ENCODE measurements at regions not wholly inside any gene's neighbourhood (a gene's known extent, or its start where the extent isn't known, plus 50 kb on each side); places are given as distances from the start of the nearest gene placed in this dataset.
"Not testable (repeated sequence)": the region's sequence is repeated elsewhere in the genome, so short reads cannot be mapped to it uniquely, and the experiment has no call there.

DNA sequence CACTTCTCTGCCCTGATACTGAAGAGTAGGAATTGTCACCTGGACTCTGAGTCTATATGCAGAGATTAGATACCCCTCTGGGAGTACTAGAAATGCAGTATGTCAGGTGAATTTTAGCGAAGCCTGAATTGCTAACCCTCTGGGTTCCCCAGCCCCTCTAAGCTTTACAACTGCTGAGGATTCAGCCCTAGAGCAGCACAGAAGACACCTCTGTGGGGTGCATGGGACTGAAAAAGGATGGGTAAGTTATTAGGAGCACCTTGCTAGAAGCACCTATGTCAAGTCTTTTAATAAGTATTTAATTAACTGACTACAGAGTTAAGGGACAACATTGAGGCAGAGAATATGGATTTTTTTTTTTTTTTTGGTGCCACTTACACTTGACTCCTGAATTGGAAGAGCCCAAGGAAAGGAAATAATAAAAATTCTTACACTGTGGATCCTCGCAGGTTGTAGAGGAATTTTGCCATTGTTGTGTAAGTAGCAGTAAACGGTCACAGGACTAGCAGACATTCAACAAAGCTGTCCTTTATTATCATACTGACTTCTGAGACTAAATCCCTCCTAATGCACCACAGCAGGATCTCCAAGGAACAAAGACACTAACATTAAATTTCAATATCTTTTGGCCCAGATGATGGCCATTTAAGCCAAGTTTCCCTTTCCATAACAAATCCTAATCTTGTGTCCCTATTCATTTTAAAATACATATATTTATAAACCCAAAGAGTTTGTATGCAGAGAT, 253.2 kb downstream of the ANKRD50 start:
- no peak for DNase-seq

DNA sequence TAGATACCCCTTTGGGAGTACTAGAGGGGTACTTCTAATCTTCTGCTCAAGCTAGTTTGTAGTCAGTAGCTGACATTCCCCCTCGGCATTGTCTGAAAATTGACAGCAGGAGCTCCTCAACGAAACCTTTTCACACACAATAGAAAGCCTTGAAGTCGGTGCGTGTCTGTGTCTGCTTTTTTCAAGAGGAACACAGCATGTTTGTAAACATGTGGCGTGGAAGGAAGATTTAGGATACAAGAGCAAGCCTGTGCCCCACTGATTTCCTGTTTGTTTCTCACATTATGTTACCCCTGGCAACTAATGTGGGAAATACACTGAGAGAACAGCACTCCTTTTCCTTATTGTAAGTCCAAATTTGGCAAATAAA, 252.6 kb downstream of the ANKRD50 start:
- no peak for DNase-seq

DNA sequence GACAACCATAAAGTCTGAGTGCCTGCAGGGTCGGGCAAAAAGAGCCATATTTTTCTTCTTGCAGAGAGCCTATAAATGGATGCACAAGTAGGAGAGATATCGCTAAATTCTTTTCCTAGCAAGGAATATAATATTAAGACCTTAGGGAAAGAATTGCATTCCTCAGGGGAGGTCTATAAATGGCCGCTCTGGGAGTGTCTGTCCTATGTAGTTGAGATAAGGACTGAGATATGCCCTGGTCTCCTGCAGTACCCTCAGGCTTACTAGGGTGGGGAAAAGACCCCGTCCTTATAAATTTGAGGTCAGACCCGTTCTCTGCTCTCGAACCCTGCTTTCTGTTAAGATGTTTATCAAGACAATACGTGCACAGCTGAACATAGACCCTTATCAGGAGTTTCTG, 250.9 kb downstream of the ANKRD50 start:
- not testable (repeated sequence) for DNase-seq

DNA sequence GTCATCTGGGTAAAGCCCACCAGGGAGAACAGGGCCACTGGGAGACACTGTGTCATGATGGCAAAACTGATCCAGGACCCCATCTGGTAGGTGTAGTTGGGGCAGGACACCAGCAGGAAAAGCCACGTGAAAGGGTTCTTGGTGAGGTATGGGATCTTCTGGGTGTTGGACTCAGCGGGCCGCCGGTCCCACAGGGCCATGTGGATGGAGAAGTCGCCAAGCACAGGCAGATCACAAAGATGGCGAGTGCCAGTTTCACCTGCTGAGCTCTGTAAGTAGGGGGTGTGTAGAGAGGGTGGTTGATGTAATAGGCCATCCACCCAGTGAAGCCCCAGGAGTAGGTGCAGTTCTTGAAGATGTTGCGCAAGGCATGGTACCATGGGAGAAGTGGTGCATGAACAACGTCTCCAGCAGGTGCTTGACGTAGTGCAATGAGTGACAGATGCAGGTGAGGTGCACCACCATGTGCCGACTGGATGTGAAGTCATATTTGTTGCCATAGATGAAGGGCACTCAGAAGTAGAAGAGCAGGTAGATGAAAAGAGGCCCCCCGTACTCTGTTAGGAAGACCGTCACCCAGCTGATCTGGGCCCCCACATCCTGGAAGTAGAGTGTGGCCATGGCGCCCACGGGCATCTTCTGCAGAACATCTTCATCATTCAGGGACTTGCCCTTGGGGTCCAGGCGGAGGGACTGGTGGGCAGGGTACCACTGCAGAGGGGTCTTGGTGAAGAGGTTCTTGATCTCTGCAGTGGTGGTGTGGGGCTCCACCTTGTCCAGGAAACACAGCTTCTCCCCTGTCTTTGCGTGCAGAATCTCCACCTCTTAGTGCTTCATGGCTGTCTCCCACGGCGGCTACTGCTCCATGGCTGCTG, 249.3 kb downstream of the ANKRD50 start:
- no peak for DNase-seq

DNA sequence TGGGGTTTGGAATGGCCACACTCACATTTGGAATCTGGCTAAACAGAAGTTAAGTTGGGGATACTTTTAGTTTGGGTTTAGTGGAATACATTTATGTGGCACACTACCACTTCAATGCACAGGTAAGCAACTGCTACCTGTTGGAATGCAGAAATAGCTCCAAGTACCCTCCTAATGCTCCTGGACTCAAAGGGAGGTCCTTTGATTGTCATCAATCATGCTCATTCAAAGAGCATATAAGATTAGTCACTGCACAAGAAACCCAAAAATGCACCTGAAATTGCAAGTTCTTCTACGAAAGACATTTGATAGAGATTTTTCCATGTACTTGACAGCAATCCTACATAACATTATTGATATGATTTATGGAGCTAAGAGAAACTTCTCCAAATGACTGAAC, 247.7 kb downstream of the ANKRD50 start:
- DNase-seq = no peak

DNA sequence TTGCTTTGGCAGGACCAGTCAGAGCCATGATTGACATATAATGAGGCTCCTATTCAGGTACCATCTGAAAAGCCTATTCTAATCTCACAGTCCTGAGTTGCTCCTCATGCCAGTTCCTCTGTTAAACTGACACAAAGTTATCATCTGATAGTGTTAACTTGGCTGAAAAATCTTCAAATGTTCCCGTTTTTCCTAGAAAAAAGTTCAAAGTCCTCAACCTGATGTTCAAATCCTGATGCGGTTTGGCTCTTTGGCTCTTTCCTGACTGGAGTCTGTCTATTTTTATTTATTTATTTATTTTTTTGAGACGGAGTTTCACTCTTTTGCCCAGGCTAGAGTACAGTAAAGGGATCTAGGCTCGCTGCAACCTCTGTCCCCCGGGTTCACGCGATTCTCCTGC, 244.2 kb downstream of the ANKRD50 start:
- DNase-seq = no peak

DNA sequence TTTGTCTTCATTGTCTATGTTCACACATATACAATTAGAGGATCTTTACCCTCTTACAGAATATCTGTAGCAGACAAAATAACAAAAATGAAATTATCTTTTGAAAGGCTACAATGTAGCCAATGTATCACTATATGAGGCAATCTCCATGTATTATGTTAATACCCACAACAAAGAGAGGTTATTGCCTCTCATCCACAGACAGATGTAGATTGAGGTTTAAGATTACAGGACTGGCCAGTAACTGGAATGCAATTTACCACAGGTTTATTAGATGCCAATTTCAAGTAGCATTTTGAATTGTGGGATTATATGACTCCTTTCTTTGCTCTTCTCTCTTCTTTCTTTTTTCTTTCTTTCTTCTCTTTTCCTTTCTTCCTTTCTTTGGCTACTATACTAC, 242.6 kb downstream of the ANKRD50 start:
- DNase-seq = no peak

DNA sequence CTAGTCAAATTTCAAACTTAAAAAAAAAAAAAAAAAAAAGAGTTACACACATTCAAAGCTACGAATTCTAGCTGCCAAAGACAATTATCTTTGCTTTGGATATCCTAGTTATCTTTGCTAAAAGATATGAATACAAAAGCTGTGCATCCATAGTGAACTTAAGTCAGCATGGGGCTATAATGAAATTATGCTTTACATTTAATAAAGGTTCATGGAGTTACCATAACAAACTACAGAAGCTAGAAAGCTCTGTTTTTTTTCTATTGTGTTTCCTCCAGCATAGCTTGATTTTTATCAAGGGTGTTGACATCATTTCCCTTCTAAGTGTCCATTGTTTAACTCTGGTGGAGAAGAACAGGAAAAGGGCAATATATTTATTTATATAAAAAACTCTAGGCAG, 234.1 kb downstream of the ANKRD50 start:
- no peak for DNase-seq

DNA sequence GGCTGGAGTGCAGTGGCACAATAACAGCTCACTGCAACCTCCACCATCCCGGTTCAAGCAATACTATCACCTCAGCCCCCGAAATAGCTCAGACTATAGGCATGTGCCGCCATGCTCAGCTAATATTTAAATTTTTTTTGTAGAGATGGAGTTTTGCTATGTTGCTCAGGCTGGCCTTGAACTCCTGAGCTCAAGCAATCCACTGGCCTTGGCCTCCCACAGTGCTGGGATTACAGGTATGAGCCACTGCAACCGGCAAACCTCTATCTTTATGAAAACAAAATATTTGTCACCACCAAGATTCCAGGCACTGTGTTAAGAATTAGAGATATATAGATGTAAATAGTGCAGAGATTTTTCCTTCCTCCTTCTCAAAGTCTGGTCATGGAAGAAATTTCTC, 232.5 kb downstream of the ANKRD50 start:
- no peak for DNase-seq

DNA sequence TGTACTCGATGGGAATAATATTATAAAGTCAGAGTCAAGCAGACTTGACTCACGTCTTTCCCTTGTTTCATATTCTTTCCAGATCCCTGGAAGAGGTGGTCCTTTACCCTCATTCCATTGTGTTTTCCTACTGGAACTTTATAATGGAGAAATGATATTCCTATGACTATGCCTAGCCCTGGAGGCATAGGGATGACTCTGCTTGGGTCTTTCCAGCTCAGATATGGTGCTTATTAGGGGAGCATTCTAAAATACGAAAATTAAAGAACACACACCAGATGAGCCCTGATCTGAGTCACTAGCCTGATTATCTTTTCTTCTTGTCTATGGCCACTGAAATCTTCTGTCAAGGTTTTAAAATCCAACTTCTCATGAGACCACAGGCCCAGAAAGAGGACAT, 231.4 kb downstream of the ANKRD50 start:
- DNase-seq = no peak

DNA sequence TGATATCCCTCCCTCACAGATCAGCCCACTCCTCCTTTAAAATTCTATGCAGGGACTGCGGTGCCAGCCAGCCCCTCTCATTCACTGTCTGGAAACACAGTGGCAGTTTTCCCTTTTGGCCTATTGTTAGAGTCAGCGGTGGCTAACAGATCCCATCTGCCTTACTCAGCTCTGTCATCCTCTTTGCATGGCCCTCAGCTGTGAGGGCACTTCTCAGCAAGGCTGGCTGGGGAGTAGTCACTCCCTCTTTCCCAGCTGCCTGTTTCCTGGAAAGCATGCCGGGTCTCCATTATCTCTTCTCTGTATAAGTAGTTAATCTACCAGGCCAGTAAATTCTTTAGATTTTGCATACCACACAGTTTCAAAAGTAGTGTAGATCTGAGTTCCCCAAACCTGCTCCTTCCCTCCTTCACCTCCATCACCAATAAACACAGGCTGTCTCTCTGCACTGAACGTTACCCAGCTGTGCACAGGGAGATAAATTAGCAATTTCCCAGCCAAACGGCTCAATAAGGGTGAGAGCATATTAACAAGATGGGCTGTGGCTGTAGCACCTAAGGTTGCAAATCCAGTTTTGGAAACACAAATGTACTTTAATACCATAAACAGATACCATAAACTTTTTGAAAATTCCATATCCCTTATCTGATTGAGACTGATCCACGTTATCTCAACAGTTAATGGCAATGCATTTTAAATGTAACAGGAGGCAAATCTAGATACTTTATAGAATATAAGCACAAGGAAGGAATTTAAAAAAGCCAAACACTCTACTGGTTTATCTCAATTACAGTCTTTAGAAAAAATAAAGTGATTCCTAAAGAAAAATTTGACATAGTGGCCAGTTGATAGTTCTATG, 229.3 kb downstream of the ANKRD50 start:
- no peak for DNase-seq

DNA sequence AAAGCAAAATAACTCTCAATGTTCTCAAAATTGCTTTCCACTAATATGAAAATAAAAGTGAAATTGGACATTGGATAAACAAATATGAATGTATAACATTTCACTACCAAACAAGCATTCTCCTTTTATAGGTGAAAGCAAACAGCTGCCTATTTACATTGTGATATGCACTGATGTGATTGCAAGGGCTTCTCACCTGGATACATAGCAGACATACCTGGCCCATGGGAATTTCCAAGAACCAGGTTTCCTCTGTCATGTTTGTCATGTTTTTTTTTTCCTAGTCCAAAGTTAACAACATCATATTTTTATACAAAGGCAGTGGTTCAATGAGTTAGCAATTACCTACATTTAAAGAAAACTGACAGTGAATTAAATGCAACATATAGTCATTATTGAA, 228.5 kb downstream of the ANKRD50 start:
- DNase-seq = no peak

DNA sequence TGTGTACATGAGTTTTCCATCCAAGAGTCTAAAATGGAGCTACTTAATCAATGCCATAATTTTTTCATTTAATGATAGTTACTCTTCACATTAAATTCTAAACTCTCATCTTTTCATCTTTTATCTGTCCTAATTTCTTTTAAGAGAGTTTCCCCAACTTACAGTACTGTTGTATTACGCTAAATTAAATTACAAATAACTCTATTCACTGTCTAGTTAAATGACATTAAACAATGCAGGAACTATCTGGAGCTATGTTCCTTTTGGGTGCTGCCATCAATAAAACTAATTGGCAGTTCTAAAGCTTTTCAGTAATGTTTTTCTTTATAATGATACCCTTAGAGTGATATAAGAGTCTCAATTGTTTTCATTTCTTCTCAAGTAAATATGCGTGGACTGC, 227.6 kb downstream of the ANKRD50 start:
- no peak for DNase-seq

DNA sequence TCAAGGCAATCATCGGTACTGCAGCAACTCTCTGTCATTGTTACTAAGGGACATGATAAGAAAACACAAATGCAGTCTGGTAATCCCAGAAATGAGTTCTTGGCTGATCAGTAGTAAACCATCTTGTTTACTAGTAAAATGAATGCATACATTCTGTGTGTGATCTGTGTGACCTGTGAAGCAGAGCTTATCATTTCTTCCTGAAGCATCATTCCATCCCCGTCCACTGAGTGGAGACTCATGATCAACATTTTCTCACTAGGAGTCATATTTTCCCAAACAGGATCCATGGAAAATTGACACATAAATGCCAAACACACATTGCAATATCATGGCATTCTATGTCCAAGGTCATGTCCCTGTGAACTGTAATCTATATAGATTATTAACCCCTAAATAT, 226.1 kb downstream of the ANKRD50 start:
- DNase-seq = no peak

DNA sequence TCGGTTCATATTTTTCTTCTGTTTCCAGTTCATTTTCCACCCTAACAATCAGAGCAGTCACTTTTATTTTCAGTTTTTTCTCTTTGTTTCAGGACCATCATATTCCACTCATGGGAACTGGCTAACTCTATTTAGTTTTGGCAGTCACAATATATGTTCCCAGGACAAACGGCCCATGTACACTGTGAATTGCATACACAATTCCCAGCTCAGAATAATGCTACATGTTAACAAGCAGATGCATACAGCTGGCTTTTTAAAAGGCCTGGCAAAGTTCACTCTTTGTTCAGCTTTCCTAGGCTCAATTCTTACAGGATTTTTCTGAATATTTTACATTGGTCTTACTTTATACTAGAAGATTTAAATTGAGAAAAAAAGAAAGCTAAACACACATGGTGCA, 224.9 kb downstream of the ANKRD50 start:
- no peak for DNase-seq

DNA sequence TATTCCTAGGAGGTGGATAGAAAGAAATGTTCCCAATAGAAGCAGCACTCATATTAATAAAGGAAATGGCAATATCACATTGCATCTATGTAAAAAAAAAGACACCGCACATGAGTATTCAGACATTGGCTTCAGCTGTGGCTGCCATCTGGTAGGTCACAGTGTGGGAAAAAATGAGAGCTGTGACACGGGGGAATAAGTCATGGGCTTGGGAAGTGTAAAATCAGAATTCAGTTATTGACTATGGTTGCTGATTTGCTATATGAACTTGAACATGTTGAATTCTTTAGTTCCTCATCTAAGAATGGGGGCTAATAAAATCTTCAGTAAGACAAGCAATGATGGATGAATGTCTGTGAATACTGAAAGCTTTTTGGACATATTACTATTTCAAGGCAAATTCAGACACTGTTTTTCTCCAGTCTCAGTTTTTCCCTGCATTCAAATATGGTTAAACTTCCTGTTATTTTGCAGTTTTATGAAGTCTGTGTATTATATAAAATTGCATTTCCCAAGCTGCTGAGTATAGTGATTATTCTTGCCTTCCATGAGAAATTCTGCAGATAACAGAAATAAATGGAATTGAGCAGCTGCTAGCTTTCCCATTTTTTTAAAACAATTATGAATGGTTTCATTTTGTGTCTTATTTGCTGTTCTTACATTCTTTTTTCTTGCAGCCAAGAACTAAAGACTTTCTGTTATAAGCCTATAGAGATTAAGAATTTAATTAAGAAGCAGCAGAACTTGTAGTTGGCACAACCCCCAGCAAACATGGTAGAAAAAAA, 221.0 kb downstream of the ANKRD50 start:
- DNase-seq = no peak

DNA sequence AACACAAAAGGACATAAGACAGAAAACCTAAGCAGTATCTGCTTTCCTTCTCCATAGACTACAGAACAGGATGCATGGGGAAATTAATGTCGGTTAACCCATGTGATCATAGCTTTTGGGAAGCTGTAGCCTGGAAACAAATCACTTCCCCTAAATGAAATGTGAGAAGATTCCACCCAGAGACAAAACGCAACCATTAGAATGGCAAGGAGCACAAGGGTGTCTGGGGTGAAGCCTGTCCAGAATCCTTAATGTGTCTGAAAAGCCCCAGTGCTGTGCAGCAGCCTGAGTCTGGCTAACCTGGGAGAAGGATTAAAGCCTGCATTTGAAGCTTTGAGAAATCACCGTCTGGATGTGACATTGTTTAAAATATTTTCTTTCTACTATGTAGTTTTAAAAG, 213.3 kb downstream of the ANKRD50 start:
- no peak for DNase-seq

DNA sequence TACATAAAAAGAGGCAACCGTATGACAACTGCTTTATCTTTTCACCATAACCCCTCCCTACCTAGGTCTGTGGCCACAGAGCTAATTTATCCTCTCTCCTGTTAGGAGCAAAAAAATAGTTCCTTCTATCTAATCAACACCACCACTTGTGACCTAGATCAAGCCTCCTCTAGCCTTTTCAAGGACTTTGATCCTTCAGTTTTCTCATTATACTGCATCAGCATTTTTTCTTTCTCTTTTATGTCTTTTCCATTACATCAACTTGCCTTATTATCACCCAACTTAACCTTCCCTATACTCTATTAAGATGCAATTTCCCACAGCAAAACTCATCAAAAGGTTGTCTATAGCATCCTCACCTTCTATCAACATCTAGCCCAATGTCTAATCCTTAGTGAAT, 211.0 kb downstream of the ANKRD50 start:
- DNase-seq = no peak

DNA sequence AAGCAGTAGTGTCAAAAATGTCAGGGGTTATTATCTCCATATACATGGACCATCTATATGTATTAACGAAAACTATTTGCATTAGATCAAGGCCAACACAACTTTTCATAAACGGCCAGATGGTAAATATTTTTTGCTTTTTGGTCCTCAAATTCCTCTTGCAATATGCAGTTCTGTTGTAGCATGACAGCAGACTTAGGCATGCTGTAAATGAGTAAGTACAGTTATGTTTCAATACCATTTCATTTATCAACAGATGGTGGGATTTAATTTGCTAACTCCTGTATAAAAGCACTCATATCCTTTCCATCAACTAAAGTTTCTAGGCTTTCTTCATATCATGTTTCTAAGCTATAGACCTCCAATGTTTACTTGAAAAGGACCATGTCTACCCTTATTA, 208.1 kb downstream of the ANKRD50 start:
- no peak for DNase-seq

DNA sequence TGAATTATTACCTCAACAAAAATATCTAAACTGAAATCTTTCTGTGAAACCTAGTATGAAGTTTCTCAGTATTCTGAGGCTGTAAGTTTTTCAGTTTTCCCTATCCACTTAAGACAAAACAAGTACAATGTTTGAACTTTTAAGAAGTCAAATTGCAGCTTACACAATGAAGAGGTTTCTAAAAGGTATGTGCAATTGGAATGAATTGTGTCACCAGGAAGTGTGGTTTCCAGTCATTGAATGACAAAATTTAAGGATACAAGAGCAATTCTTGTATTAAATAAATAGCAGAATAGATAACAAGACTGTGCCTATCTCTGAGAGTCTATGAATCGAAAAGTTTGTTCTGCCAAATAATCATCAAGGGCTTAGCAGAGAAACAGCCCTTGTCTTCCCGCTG, 207.3 kb downstream of the ANKRD50 start:
- DNase-seq = no peak

DNA sequence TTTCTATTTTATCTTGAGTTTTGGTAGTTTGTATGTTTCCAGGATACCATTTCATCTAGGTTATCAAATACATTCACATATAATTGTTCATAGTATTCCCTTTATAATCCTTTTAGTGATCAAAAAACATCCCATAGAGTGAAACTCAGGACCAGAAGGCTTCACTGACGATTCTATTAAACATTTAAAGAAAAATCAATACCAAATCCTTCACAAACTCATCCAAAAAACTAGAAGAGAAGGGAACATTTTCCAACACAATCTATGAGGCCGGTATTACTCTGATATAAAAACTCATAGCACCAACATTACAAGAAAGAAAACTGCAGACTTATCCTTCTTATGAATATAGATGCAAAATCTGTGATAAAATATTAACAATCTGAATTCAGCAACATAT, 203.4 kb downstream of the ANKRD50 start:
- no peak for DNase-seq

DNA sequence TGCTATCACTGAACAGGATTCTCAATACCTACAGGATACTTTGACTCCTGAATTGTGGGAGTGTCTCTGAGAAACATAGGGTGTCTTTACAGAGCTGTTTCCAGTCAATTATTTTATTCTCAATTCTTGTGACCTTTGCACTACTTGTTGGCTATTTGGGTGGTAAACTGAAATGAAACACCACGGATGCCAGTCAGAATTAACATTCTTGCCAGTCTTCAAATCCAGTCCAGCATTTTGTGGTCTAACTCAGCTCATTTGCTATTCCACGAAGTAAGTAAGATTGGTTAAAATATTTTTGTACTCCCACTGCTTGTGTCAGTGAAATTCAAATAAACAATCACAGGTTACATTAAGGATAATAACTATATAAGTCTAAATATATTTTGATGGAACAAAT, 197.9 kb downstream of the ANKRD50 start:
- no peak for DNase-seq

DNA sequence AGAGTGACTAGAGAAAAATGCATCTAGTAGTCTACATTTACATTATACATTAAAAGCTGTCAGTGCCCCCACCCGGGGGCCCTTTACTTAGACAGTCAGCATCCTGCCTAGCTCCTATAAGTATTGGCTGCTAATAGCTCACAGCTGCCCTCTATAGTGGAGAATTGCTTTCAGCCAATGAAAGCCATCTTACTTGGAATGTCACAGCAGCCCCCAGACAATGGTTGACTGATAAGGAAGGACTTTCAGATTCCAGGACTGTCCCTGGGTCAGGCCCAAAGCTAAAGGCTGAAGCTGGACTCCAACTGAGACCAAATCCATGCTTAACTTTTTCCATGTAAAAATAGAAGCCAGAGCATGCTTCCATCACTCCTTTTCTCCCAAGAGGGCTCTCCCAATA, 196.9 kb downstream of the ANKRD50 start:
- DNase-seq = no peak
